SK-N-SH treated with all-trans-retinoic acid at 6 μM for 48 hours (cell line): ENCODE measurements at regions not wholly inside any gene's neighbourhood (a gene's known extent, or its start where the extent isn't known, plus 50 kb on each side); places are given as distances from the start of the nearest gene placed in this dataset.

Experiments
- ATAC-seq: fragments of 200-7000 bp; cut with Tn5 transposase; 3 replicates; pipeline ENCODE4 v1.9.1; 2020; ENCODE audit warnings: mild to moderate bottlenecking, moderate library complexity
- ARNTL ChIP-seq: fragments of 450-650 bp; formaldehyde crosslinking; IDR thresholded peaks from 2 replicates; pipeline ENCODE4 v1.5.0; 2020; ENCODE audit warnings: low read depth, mild to moderate bottlenecking, moderate library complexity, borderline replicate concordance
- BACH2 ChIP-seq: fragments of 250-450 bp; sonication (Bioruptor Pico); IDR thresholded peaks from 2 replicates; pipeline ENCODE4 v1.9.0; 2021; ENCODE audit warnings: mild to moderate bottlenecking, borderline replicate concordance
- CSDC2 ChIP-seq: fragments of 250-450 bp; sonication (Bioruptor Pico); IDR thresholded peaks from 2 replicates; pipeline ENCODE4 v1.5.0; 2020; ENCODE audit warnings: mild to moderate bottlenecking, moderate library complexity
- ESRRG ChIP-seq: fragments of 250-450 bp; sonication (Bioruptor Pico); IDR thresholded peaks from 2 replicates; pipeline ENCODE4 v1.6.1; 2021; ENCODE audit warnings: mild to moderate bottlenecking
- GLIS3 ChIP-seq: fragments of 250-450 bp; sonication (Bioruptor Pico); IDR thresholded peaks from 2 replicates; pipeline ENCODE4 v1.5.0; 2020; ENCODE audit warnings: mild to moderate bottlenecking, moderate library complexity
- ISL1 ChIP-seq: fragments of 250-450 bp; sonication (Bioruptor Pico); IDR thresholded peaks from 2 replicates; pipeline ENCODE4 v2.1.2; 2022; ENCODE audit warnings: mild to moderate bottlenecking, moderate library complexity
- OSR1 ChIP-seq: fragments of 250-450 bp; sonication (Bioruptor Pico); IDR thresholded peaks from 2 replicates; pipeline ENCODE4 v1.8.0; 2022; ENCODE audit warnings: moderate library complexity, mild to moderate bottlenecking, inconsistent platforms
- PPARA ChIP-seq: fragments of 250-450 bp; sonication (Bioruptor Pico); IDR thresholded peaks from 2 replicates; pipeline ENCODE4 v1.5.0; 2020; ENCODE audit warnings: mild to moderate bottlenecking, borderline replicate concordance
- RARB ChIP-seq: fragments of 250-450 bp; sonication (Bioruptor Pico); IDR thresholded peaks from 2 replicates; pipeline ENCODE4 v1.8.0; 2021; ENCODE audit warnings: mild to moderate bottlenecking, moderate library complexity
- SNAI2 ChIP-seq: fragments of 250-450 bp; sonication (Bioruptor Pico); IDR thresholded peaks from 2 replicates; pipeline ENCODE4 v1.5.0; 2020; ENCODE audit warnings: mild to moderate bottlenecking, moderate library complexity
- ZC3H10 ChIP-seq: fragments of 250-450 bp; sonication (Bioruptor Pico); IDR thresholded peaks from 2 replicates; pipeline ENCODE4 v1.5.1; 2021; ENCODE audit warnings: mild to moderate bottlenecking, moderate library complexity
- ZFP3 ChIP-seq: fragments of 250-450 bp; sonication (Bioruptor Pico); IDR thresholded peaks from 2 replicates; pipeline ENCODE4 v1.5.0; 2020; ENCODE audit warnings: mild to moderate bottlenecking, moderate library complexity
- ZNF565 ChIP-seq: fragments of 450-650 bp; formaldehyde crosslinking; conservative IDR thresholded peaks from 2 replicates; pipeline ENCODE4 v1.5.0; 2020; ENCODE audit warnings: low read depth, mild to moderate bottlenecking, moderate library complexity
- ZNF70 ChIP-seq: fragments of 450-650 bp; formaldehyde crosslinking; IDR thresholded peaks from 2 replicates; pipeline ENCODE4 v1.5.0; 2020; ENCODE audit warnings: mild to moderate bottlenecking, moderate library complexity
- ZNF8 ChIP-seq: fragments of 450-650 bp; formaldehyde crosslinking; IDR thresholded peaks from 2 replicates; pipeline ENCODE4 v1.5.0; 2020; ENCODE audit warnings: mild to moderate bottlenecking, moderate library complexity
- TF ChIP-seq, protein P1 (sequence below): fragments of 250-450 bp; sonication (Bioruptor Pico); IDR thresholded peaks from 2 replicates; pipeline ENCODE4 v1.8.0; 2020; ENCODE audit warnings: mild to moderate bottlenecking, moderate library complexity, borderline replicate concordance
- TF ChIP-seq, protein P2 (sequence below): fragments of 250-450 bp; sonication (Bioruptor Pico); IDR thresholded peaks from 2 replicates; pipeline ENCODE4 v1.5.1; 2020; ENCODE audit warnings: low read depth, mild to moderate bottlenecking, moderate library complexity
- TF ChIP-seq, protein P3 (sequence below): fragments of 250-450 bp; sonication (Bioruptor Pico); IDR thresholded peaks from 2 replicates; pipeline ENCODE4 v1.5.0; 2020; ENCODE audit warnings: mild to moderate bottlenecking, moderate library complexity
- TF ChIP-seq, protein P4 (sequence below): fragments of 250-450 bp; sonication (Bioruptor Pico); IDR thresholded peaks from 2 replicates; pipeline ENCODE4 v1.8.0; 2021; ENCODE audit warnings: low read depth, mild to moderate bottlenecking, moderate library complexity, borderline replicate concordance

DNA sequence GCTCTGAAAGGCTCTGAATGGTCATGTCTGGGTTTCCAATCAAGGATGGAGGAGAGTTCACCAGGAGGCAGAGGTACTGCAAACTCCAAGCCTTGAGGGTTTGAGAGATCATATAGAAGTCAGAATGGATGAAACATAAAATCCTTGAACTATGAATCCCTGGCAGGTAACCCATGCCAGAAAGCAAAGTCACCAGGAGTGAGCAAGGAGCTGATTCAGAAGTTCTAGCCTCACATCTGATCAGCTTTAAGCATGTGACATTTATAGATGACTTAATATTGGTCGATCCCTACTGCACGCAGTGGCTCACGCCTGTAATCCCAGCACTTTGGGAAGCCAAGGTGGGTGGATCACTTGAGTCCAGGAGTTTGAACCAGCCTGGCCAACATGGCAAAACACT, 126.1 kb upstream of the MED13L start:
- TF ChIP-seq, protein P1, sequence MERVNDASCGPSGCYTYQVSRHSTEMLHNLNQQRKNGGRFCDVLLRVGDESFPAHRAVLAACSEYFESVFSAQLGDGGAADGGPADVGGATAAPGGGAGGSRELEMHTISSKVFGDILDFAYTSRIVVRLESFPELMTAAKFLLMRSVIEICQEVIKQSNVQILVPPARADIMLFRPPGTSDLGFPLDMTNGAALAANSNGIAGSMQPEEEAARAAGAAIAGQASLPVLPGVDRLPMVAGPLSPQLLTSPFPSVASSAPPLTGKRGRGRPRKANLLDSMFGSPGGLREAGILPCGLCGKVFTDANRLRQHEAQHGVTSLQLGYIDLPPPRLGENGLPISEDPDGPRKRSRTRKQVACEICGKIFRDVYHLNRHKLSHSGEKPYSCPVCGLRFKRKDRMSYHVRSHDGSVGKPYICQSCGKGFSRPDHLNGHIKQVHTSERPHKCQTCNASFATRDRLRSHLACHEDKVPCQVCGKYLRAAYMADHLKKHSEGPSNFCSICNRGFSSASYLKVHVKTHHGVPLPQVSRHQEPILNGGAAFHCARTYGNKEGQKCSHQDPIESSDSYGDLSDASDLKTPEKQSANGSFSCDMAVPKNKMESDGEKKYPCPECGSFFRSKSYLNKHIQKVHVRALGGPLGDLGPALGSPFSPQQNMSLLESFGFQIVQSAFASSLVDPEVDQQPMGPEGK = no peak
- TF ChIP-seq PPARA (CRISPR knock-in tag) = no peak
- TF ChIP-seq ZFP3 (CRISPR knock-in tag) = no peak
- no peak for TF ChIP-seq ISL1 (CRISPR knock-in tag)
- TF ChIP-seq ZC3H10 (CRISPR knock-in tag) = no peak
- no peak for TF ChIP-seq BACH2
- no peak for TF ChIP-seq OSR1 (CRISPR knock-in tag)
- no peak for TF ChIP-seq CSDC2 (CRISPR knock-in tag)
- TF ChIP-seq ARNTL (CRISPR knock-in tag) = no peak
- no peak for TF ChIP-seq ZNF8 (CRISPR knock-in tag)
- TF ChIP-seq GLIS3 (CRISPR knock-in tag) = no peak
- no peak for ATAC-seq

DNA sequence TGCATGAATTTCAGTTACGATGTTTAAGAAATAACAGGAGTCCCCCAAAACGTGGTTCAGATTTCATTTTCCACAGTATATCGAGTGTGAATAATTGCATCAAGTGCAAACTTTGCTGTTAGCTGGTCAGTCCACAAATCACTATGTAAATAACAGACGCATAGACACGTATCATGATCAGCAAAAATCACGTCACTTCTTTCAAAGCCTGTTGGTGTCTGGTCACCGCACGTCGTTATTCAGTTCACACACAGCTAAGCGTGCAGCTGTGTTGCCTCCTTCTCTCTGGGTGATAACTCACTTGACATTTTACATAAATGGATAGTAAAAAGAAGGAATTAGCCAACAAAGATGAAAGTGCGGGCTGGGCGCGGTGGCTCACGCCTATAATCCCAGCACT, 126.8 kb upstream of the MED13L start:
- ATAC-seq = no peak
- TF ChIP-seq OSR1 (CRISPR knock-in tag) (no peak), ZNF8 (CRISPR knock-in tag) (no peak), SNAI2 (CRISPR knock-in tag) (no peak), ISL1 (CRISPR knock-in tag) (no peak), BACH2 (no peak), PPARA (CRISPR knock-in tag) (no peak), ZNF70 (CRISPR knock-in tag) (no peak)
- TF ChIP-seq, protein P2, sequence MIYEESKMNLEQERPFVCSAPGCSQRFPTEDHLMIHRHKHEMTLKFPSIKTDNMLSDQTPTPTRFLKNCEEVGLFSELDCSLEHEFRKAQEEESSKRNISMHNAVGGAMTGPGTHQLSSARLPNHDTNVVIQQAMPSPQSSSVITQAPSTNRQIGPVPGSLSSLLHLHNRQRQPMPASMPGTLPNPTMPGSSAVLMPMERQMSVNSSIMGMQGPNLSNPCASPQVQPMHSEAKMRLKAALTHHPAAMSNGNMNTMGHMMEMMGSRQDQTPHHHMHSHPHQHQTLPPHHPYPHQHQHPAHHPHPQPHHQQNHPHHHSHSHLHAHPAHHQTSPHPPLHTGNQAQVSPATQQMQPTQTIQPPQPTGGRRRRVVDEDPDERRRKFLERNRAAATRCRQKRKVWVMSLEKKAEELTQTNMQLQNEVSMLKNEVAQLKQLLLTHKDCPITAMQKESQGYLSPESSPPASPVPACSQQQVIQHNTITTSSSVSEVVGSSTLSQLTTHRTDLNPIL = no peak

DNA sequence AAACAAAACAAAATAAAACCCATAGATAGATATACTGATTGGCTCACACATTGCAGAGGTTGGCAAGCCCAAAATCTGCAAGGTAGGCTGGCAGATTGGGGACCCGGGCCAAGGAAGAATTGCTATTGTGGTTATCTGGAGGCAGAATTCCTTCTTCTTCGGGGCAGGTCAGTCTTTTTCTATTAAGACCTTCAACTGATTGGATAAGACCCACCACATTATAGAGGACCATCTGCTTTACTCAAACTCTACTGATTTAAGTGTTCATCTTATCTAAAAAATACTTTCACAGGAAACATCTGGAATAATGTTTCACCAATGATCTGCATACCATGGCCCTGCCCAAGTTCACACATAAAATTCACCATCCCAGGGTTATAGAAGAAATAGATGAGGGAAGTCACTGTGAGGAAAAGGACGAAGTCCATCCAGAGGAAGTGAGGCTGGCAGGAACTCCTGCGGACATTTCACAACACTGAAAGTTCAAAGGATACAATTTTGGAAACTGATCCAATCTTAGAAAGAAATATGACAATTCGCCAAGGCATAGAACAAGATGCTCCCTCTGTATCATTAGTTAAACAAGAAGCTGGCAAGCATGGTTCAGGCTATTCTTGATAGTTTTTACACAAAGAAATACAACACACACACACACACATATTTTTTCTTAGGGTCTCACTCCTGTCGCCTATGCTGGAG, 127.6 kb upstream of the MED13L start:
- no peak for ATAC-seq
- no peak for TF ChIP-seq CSDC2 (CRISPR knock-in tag)
- TF ChIP-seq ARNTL (CRISPR knock-in tag) = no peak
- TF ChIP-seq, protein P3, sequence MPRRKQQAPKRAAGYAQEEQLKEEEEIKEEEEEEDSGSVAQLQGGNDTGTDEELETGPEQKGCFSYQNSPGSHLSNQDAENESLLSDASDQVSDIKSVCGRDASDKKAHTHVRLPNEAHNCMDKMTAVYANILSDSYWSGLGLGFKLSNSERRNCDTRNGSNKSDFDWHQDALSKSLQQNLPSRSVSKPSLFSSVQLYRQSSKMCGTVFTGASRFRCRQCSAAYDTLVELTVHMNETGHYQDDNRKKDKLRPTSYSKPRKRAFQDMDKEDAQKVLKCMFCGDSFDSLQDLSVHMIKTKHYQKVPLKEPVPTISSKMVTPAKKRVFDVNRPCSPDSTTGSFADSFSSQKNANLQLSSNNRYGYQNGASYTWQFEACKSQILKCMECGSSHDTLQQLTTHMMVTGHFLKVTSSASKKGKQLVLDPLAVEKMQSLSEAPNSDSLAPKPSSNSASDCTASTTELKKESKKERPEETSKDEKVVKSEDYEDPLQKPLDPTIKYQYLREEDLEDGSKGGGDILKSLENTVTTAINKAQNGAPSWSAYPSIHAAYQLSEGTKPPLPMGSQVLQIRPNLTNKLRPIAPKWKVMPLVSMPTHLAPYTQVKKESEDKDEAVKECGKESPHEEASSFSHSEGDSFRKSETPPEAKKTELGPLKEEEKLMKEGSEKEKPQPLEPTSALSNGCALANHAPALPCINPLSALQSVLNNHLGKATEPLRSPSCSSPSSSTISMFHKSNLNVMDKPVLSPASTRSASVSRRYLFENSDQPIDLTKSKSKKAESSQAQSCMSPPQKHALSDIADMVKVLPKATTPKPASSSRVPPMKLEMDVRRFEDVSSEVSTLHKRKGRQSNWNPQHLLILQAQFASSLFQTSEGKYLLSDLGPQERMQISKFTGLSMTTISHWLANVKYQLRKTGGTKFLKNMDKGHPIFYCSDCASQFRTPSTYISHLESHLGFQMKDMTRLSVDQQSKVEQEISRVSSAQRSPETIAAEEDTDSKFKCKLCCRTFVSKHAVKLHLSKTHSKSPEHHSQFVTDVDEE = no peak
- TF ChIP-seq SNAI2 (CRISPR knock-in tag) = no peak
- TF ChIP-seq, protein P4, sequence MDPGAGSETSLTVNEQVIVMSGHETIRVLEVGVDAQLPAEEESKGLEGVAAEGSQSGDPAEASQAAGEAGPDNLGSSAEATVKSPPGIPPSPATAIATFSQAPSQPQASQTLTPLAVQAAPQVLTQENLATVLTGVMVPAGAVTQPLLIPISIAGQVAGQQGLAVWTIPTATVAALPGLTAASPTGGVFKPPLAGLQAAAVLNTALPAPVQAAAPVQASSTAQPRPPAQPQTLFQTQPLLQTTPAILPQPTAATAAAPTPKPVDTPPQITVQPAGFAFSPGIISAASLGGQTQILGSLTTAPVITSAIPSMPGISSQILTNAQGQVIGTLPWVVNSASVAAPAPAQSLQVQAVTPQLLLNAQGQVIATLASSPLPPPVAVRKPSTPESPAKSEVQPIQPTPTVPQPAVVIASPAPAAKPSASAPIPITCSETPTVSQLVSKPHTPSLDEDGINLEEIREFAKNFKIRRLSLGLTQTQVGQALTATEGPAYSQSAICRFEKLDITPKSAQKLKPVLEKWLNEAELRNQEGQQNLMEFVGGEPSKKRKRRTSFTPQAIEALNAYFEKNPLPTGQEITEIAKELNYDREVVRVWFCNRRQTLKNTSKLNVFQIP (CRISPR knock-in tag) = no peak
- TF ChIP-seq, protein P1 = no peak
- TF ChIP-seq OSR1 (CRISPR knock-in tag) = no peak
- no peak for TF ChIP-seq ZNF565
- no peak for TF ChIP-seq ZNF70 (CRISPR knock-in tag)
- no peak for TF ChIP-seq RARB (CRISPR knock-in tag)
- no peak for TF ChIP-seq BACH2
- TF ChIP-seq ESRRG (CRISPR knock-in tag) = no peak
- TF ChIP-seq, protein P2 = no peak
- no peak for TF ChIP-seq ISL1 (CRISPR knock-in tag)
- no peak for TF ChIP-seq ZC3H10 (CRISPR knock-in tag)
- no peak for TF ChIP-seq PPARA (CRISPR knock-in tag)
- no peak for TF ChIP-seq ZFP3 (CRISPR knock-in tag)
